ENCODE measurements at regions not wholly inside any gene's neighbourhood (a gene's known extent, or its start where the extent isn't known, plus 50 kb on each side); places are given as distances from the start of the nearest gene placed in this dataset.

GRCh38 chr6:145294942-145295341 is 440.4 kb downstream of the EPM2A start (continued):
- 0 out of 2 replicates have a peak, but pooled peaks have one; percentile 19 for TF ChIP-seq MED1 (CRISPR knock-in tag; IDR thresholded peaks at IDR 0.05)
- TF ChIP-seq ZSCAN22 (CRISPR knock-in tag; IDR thresholded peaks at IDR 0.05) = no peak
- peak; percentile 55 for TF ChIP-seq PAXIP1 (CRISPR knock-in tag; conservative IDR thresholded peaks at IDR 0.05)
- no peak for TF ChIP-seq BRF2 (CRISPR knock-in tag; IDR thresholded peaks at IDR 0.05)
- peak; percentile 88 for TF ChIP-seq ARID5B (CRISPR knock-in tag; IDR thresholded peaks at IDR 0.05)
- no peak for TF ChIP-seq RFXANK (CRISPR knock-in tag; IDR thresholded peaks at IDR 0.05)
- no peak for TF ChIP-seq ARID2 (CRISPR knock-in tag; IDR thresholded peaks at IDR 0.05; ENCODE audit: borderline replicate concordance)
- no peak for TF ChIP-seq ZNF713 (CRISPR knock-in tag; IDR thresholded peaks at IDR 0.05)
- no peak for TF ChIP-seq CC2D1A (CRISPR knock-in tag; IDR thresholded peaks at IDR 0.05)
- no peak for TF ChIP-seq ZNF615 (CRISPR knock-in tag; IDR thresholded peaks at IDR 0.05; ENCODE audit: borderline replicate concordance)
- TF ChIP-seq CREBL2 (CRISPR knock-in tag; IDR thresholded peaks at IDR 0.05; ENCODE audit: borderline replicate concordance) = no peak
- 0 out of 2 replicates have a peak, but pooled peaks have one; percentile 26 for TF ChIP-seq ZNF205 (CRISPR knock-in tag; IDR thresholded peaks at IDR 0.05)
- TF ChIP-seq PPARG (CRISPR knock-in tag; conservative IDR thresholded peaks at IDR 0.05) = peak; percentile 53; the same call in 1 of the 2 replicates
- no peak for TF ChIP-seq PHF21A (CRISPR knock-in tag; IDR thresholded peaks at IDR 0.05)
- TF ChIP-seq DBP (CRISPR knock-in tag; IDR thresholded peaks at IDR 0.05; ENCODE audit: not compliant biosample characterization) = no peak
- no peak for TF ChIP-seq ZNF879 (CRISPR knock-in tag; IDR thresholded peaks at IDR 0.05)
- no peak for TF ChIP-seq HOXA3 (CRISPR knock-in tag; IDR thresholded peaks at IDR 0.05)
- no peak for TF ChIP-seq MXI1 (IDR thresholded peaks at IDR 0.05; ENCODE audit: borderline replicate concordance, low read depth, low read length)
- no peak for TF ChIP-seq HIVEP1 (CRISPR knock-in tag; IDR thresholded peaks at IDR 0.05)

Data from HepG2 (cell line).